C4-2B (cell line): ENCODE measurements at regions not wholly inside any gene's neighbourhood (a gene's known extent, or its start where the extent isn't known, plus 50 kb on each side); places are given as distances from the start of the nearest gene placed in this dataset.

Source experiments
- H3K27ac ChIP-seq: fragments of 450-650 bp; 2 replicates; pipeline ENCODE4 v1.5.1; 2017
- ZFX ChIP-seq: fragments of 450-650 bp; IDR thresholded peaks from 2 replicates; pipeline ENCODE4 v1.6.1; 2017
- TF ChIP-seq, protein P1 (sequence below): fragments of 450-650 bp; conservative IDR thresholded peaks from 2 replicates; pipeline ENCODE4 v1.5.1; 2017; ENCODE audit warnings: mild to moderate bottlenecking

DNA sequence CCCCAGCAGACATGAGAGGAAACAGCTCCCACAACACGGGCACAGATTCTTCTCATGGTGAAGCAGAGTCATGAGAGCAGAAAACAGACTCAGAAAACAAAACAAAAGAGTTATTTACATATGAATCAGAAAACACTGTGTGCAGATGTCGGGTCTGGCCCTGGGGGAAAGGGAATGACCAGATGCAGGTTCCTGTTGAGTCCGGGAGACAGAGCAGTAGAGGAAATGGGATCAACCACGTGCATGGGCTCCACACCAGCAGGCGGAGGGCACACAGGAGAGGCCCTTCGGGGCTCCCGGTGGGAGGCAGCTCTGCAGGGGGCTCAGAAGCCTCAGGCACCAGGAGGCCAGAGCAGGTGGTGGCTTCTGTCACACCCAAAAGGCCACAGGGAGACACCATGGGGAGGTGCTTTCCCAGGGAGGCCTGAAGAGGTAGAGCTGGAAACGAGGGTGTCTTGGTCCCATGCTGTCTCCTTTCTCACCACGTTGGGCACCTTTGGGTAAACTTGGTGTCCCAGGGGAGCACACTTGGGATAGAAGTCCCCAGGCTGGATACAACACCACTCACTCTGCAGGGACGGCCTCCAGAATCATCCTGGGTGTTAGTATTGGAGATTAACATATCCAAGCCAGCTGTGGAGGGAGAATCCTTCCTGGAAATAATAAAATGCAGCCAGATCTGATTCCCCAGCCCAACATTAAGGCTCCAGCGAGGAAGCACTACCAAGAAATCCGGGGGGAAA lies 764.7 kb downstream of the BRD1 start:
- no peak for TF ChIP-seq ZFX
- TF ChIP-seq, protein P1, sequence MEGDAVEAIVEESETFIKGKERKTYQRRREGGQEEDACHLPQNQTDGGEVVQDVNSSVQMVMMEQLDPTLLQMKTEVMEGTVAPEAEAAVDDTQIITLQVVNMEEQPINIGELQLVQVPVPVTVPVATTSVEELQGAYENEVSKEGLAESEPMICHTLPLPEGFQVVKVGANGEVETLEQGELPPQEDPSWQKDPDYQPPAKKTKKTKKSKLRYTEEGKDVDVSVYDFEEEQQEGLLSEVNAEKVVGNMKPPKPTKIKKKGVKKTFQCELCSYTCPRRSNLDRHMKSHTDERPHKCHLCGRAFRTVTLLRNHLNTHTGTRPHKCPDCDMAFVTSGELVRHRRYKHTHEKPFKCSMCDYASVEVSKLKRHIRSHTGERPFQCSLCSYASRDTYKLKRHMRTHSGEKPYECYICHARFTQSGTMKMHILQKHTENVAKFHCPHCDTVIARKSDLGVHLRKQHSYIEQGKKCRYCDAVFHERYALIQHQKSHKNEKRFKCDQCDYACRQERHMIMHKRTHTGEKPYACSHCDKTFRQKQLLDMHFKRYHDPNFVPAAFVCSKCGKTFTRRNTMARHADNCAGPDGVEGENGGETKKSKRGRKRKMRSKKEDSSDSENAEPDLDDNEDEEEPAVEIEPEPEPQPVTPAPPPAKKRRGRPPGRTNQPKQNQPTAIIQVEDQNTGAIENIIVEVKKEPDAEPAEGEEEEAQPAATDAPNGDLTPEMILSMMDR, result no peak

DNA sequence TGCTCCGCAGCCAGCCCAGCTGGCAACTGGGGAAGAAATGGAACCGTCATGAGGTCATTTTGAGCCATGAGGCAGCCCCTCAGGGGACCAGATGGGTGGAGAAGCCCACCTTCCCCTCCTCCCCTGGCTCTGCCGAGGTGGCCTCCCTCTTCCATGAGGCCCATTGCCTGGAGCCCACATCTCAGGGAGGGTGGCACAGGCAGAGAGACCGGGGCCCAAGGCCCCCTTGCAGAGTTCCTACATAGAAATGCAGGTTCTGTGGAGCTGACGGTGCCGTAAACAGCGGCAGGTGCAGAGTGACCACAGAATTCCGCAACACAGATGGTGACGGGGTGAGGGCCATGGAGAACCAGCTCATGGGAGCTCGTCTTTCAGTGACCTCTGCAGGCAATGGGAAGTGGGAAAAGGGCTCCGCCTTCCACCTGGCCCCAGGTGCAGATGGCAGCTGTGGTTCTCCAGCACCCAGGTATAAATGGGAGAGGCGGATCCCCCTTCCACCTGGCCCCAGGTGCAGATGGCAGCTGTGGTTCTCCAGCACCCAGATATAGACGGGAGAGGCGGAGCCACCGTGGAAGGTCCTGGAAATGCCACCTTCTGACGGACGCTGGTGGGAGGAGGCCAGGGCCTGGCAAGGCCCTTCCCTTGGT lies 765.4 kb downstream of the BRD1 start:
- no peak overlapping the region for H3K27ac ChIP-seq

More for the DNA sequence above, 764.7 kb downstream of the BRD1 start:
- no peak overlapping the region for H3K27ac ChIP-seq

DNA sequence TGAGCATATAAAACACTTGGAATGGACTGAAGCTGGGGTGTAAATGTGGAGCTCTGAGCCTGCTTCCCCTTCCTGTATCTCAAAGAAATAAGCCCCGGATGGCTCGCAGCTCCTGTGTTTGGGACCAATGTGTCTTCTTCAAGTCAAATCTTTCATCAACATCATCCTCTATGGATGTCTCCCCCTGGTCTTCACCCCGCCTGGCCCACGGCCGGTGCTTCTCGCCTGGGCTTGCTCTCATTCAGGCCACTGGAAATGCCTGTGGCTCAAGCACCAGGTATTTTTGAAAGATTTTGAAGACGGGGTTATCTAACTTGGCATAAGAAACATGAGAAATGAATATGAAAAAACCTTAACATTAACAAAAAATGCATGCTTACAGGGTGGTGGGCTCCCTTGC lies 769.8 kb downstream of the BRD1 start:
- TF ChIP-seq ZFX, result no peak
- TF ChIP-seq, protein P1, result no peak
- H3K27ac ChIP-seq, result no peak overlapping the region

More for the DNA sequence above, 765.4 kb downstream of the BRD1 start:
- TF ChIP-seq, protein P1, result no peak
- TF ChIP-seq ZFX, result no peak

DNA sequence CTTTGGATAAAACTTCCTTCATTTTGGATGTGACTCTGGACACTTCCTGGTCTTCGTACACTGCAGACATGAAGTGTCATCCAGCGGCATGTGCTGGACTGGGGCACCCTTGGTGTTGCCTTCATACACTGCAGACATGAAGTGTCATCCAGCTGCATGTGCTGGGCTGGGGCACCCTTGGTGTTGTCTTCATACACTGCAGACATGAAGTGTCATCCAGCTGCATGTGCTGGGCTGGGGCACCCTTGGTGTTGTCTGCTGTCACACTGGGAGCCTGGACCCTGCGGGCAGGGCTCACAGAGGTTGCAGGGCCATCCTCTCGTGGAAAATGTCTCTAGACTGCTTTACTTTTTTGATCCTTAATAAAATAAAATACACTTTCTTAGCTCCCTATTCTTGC lies 771.4 kb downstream of the BRD1 start:
- H3K27ac ChIP-seq, result no peak overlapping the region
- TF ChIP-seq, protein P1, result no peak
- no peak for TF ChIP-seq ZFX

DNA sequence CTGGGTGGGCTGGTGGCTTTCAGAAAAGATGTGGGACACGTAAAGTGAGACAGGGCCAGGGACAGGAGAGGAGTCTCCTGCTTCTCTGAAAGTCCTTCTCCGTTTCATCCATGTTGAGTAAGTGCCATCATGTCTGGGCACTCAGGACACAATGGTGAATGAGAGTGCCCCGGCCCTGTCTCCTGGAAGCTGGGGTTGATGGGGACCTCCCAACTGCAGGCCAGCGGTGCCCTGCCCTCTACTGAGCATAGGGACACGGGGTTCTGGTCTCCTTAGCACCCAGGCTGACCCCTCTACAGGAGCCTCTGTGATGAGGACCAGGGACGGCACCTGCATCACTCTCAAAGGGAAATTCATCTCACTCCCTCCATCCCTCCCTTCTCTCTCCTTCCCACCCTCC lies 772.3 kb downstream of the BRD1 start:
- H3K27ac ChIP-seq, result no peak overlapping the region
- TF ChIP-seq, protein P1, result no peak
- no peak for TF ChIP-seq ZFX

DNA sequence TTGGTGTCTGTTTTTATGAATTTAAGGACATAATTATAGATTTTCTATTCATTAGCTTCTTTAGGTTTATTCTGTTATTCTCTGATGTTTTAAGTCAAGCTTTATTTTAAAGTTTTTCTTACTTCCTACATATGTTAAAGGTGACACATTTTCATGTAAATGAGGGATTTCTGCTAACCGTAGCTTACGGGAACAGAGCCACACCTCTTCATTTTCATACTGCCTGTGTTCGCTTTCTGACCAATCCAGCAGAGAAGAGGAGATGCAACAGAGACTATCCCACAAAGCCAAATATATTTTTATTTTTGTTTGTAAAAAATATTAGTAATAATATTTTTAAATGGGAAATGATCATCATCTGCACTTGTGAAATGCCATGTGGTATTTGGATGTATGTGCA lies 774.1 kb downstream of the BRD1 start:
- no peak overlapping the region for H3K27ac ChIP-seq
- TF ChIP-seq, protein P1, result no peak
- TF ChIP-seq ZFX, result no peak

DNA sequence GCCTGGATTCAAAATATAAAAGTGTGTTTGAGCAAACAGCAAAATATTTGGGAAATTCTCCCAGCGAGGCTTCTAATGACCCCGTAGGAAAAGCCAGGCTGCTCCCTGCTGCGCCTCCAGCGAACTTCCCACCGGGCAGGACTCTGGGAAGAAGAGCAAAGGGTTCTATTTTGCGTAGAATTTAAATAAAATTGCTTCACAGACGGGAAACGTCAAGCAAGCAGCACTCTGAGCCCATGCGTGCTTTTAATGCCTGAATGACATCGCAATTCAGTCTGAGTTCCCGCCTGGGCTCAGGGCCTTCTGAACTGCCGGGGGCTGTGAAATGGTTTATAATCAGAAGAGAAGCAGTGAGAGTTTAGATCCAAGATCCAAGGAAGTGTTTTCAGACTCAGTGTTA lies 775.1 kb downstream of the BRD1 start:
- H3K27ac ChIP-seq, result no peak overlapping the region
- TF ChIP-seq, protein P1, result no peak
- TF ChIP-seq ZFX, result no peak
